ENCODE measurements at regions not wholly inside any gene's neighbourhood (a gene's known extent, or its start where the extent isn't known, plus 50 kb on each side); places are given as distances from the start of the nearest gene placed in this dataset.

- no peak for TF ChIP-seq CTCF (IDR thresholded peaks at IDR 0.05 in 2 of 3, conservative IDR thresholded peaks at IDR 0.05 in 1 of 3; ENCODE audit: control insufficient read depth in 2 of 3, extremely low read depth in 1 of 3, insufficient read depth in 1 of 3, low read depth in 3 of 3, low read length in 3 of 3)
- no peak for TF ChIP-seq RELB (IDR thresholded peaks at IDR 0.05; ENCODE audit: low read depth)
- TF ChIP-seq RUNX3 (IDR thresholded peaks at IDR 0.05; ENCODE audit: low read length), result no peak
Observed at GRCh38 chr3:153038779-153039178, 123.2 kb upstream of the RAP2B start (continued).

DNA sequence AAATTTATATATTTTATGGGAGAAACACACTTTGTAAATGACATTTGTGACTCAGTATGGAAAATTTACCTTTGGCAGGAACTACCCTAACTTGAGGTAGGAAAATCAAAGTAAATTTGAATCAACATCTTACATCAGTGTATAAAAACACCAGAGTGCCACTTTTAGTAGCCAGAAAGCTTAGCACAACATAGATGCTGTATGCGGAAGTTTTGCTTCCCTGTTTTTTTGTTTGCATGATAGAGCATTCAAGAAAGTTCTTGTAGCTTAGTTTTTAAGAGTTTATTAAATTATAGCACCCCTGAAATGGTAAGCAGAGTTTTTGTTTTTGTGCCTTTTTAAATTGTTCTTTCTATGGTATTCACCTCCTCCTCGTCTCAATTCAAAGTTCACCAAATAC lies 120.8 kb upstream of the RAP2B start:
- H3K4me3 ChIP-seq, result no peak overlapping the region
- in situ Hi-C loops (cut with MboI), result loop anchor here (10.0 kb wide), 1 partner anchor 554 kb away; no protein-coding TSS in a partner anchor
- ChIA-PET RAD21 (ENCODE audit: unreplicated experiment) (interaction anchor here (1.2 kb wide), 1 partner anchor 550 kb away, joined by 3 read pairs; no protein-coding TSS in a partner anchor), CTCF (interaction anchor here (0.7 to 1.7 kb wide), 6 partner anchors 14 to 929 kb away, joined by 3 to 5 read pairs (median 3); no protein-coding TSS in a partner anchor), SMC1A (ENCODE audit: uncharacterized antibody, unreplicated experiment) (interaction anchor here (0.9 to 1.4 kb wide), 2 partner anchors 419 to 726 kb away, joined by 3 read pairs; no protein-coding TSS in a partner anchor), POLR2A (interaction anchor here (0.6 kb wide), 2 partner anchors 396 to 556 kb away, joined by 3 to 6 read pairs; no protein-coding TSS in a partner anchor)
- H3K4me2 ChIP-seq (ENCODE audit: control insufficient read depth, insufficient read depth), result no peak overlapping the region
- no peaks in the 10 kb centered on the region for H3K9me3 ChIP-seq (replicated peaks; ENCODE audit: control insufficient read depth, insufficient read depth, low read length)
- ATAC-seq, result no peak
- TF ChIP-seq WRNIP1 (IDR thresholded peaks at IDR 0.05; ENCODE audit: borderline replicate concordance, low read depth, low read length) (no peak), MLLT1 (IDR thresholded peaks at IDR 0.05) (no peak), KAT2A (conservative IDR thresholded peaks at IDR 0.05; ENCODE audit: control insufficient read depth, low read depth, low read length) (no peak), CHD4 (IDR thresholded peaks at IDR 0.05) (no peak), DPF2 (IDR thresholded peaks at IDR 0.05) (no peak), HDAC6 (IDR thresholded peaks at IDR 0.05; ENCODE audit: unreplicated experiment) (no peak), BHLHE40 (IDR thresholded peaks at IDR 0.05; ENCODE audit: borderline replicate concordance in 1 of 2, low read depth in 2 of 2, low read length in 1 of 2) (no peak), KDM1A (IDR thresholded peaks at IDR 0.05; ENCODE audit: borderline replicate concordance) (no peak), STAT3 (IDR thresholded peaks at IDR 0.05; ENCODE audit: low read depth, low read length) (no peak), ZNF622 (IDR thresholded peaks at IDR 0.05) (no peak)
- TF ChIP-seq, protein P1, sequence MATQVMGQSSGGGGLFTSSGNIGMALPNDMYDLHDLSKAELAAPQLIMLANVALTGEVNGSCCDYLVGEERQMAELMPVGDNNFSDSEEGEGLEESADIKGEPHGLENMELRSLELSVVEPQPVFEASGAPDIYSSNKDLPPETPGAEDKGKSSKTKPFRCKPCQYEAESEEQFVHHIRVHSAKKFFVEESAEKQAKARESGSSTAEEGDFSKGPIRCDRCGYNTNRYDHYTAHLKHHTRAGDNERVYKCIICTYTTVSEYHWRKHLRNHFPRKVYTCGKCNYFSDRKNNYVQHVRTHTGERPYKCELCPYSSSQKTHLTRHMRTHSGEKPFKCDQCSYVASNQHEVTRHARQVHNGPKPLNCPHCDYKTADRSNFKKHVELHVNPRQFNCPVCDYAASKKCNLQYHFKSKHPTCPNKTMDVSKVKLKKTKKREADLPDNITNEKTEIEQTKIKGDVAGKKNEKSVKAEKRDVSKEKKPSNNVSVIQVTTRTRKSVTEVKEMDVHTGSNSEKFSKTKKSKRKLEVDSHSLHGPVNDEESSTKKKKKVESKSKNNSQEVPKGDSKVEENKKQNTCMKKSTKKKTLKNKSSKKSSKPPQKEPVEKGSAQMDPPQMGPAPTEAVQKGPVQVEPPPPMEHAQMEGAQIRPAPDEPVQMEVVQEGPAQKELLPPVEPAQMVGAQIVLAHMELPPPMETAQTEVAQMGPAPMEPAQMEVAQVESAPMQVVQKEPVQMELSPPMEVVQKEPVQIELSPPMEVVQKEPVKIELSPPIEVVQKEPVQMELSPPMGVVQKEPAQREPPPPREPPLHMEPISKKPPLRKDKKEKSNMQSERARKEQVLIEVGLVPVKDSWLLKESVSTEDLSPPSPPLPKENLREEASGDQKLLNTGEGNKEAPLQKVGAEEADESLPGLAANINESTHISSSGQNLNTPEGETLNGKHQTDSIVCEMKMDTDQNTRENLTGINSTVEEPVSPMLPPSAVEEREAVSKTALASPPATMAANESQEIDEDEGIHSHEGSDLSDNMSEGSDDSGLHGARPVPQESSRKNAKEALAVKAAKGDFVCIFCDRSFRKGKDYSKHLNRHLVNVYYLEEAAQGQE (IDR thresholded peaks at IDR 0.05; ENCODE audit: low read depth, low read length), result no peak
- no TSS peak for BruUV-seq (replicated peaks)
- H3K79me2 ChIP-seq (ENCODE audit: control insufficient read depth, insufficient read depth, low read length), result no peaks in the 10 kb centered on the region
- intact Hi-C loops (cut with micrococcal nuclease; ENCODE audit: unreplicated experiment), result loop anchor here (5.0 to 10.0 kb wide), 3 partner anchors 251 to 556 kb away; no protein-coding TSS in a partner anchor
- FAIRE-seq, result no peak
- no peaks in the 10 kb centered on the region for H3K36me3 ChIP-seq (ENCODE audit: control insufficient read depth in 2 of 2, insufficient read depth in 2 of 2, low read length in 1 of 2)
- H2AFZ ChIP-seq (ENCODE audit: control insufficient read depth, low read depth, low read length), result no peak overlapping the region
- no peaks in the 10 kb centered on the region for H3K4me1 ChIP-seq (ENCODE audit: control insufficient read depth, insufficient read depth, low read length)
- no peak overlapping the region for H3K27ac ChIP-seq (ENCODE audit: control insufficient read depth, insufficient read depth)
- DNase-seq (ENCODE audit: low read depth, low spot score), result no peak
- no peak overlapping the region for H3K9ac ChIP-seq (ENCODE audit: control insufficient read depth, insufficient read depth, low read length)
- H4K20me1 ChIP-seq (ENCODE audit: control insufficient read depth, insufficient read depth), result no peaks in the 10 kb centered on the region
- no peaks in the 10 kb centered on the region for H3K27me3 ChIP-seq (replicated peaks in 1 of 2; ENCODE audit: control insufficient read depth in 2 of 2, insufficient read depth in 2 of 2, low read length in 1 of 2)
- 37% methylated on average over 2 of the region's 2 CpGs for WGBS (ENCODE audit: insufficient coverage, insufficient replicate concordance, low lambda C conversion rate, missing lambda C conversion rate)

Measured in GM12878 (cell line).